ENCODE measurements at regions not wholly inside any gene's neighbourhood (a gene's known extent, or its start where the extent isn't known, plus 50 kb on each side); places are given as distances from the start of the nearest gene placed in this dataset.

- H3K23ac ChIP-seq (ENCODE audit: low read depth, low read length), result no peak overlapping the region
- no peaks in the 10 kb centered on the region for H3K79me1 ChIP-seq (ENCODE audit: low read depth in 1 of 2, low read length in 2 of 2)
- no peak overlapping the region for H2BK5ac ChIP-seq (ENCODE audit: low read depth, low read length, poor library complexity, severe bottlenecking)
- no peak overlapping the region for H3K18ac ChIP-seq (ENCODE audit: low read depth, low read length)
- H3K4ac ChIP-seq (ENCODE audit: low read depth, low read length), result no peak overlapping the region
- no peak overlapping the region for H2AK5ac ChIP-seq (ENCODE audit: low read depth, low read length)
- H2BK120ac ChIP-seq (ENCODE audit: low read depth, low read length), result no peak overlapping the region
- no peak overlapping the region for H2BK20ac ChIP-seq (ENCODE audit: low read depth, low read length)
- H4K8ac ChIP-seq (ENCODE audit: low read depth in 2 of 2, low read length in 2 of 2), result no peak overlapping the region
- 13% methylated on average over 3 of the region's 5 CpGs; no CpG with 5 or more reads in 1 of the 2 experiments for WGBS, 2 experiments (ENCODE audit: extremely low coverage in 2 of 2, insufficient read length in 1 of 2)
- BruUV-seq (replicated peaks), result no TSS peak
- no peaks in the 10 kb centered on the region for H4K20me1 ChIP-seq (ENCODE audit: insufficient read depth, low read length)
- no peak overlapping the region for H2BK15ac ChIP-seq (ENCODE audit: low read depth, low read length)
- H3K27me3 ChIP-seq (ENCODE audit: control insufficient read depth, insufficient read depth, low read length), result peaks cover 3% of the 10 kb centered on the region; the same call in 1 of the 2 replicates
- H4K91ac ChIP-seq (ENCODE audit: insufficient read depth, low read depth, low read length), result no peak overlapping the region
- DNase-seq (peak; percentile 26), ATAC-seq (ENCODE audit: low read depth) (no peak)
- H4K5ac ChIP-seq (ENCODE audit: low read depth, low read length), result no peak overlapping the region
- ChIA-PET POLR2A (ENCODE audit: unreplicated experiment) (no interaction called here), CTCF (no interaction called here)
- H3K14ac ChIP-seq (replicated peaks; ENCODE audit: low read depth, low read length), result no peak overlapping the region
- H3K4me1 ChIP-seq (ENCODE audit: control insufficient read depth, insufficient read depth, low read length), result no peaks in the 10 kb centered on the region
- no peaks in the 10 kb centered on the region for H3K9me3 ChIP-seq (ENCODE audit: control insufficient read depth, insufficient read depth, low read length)
- no peak overlapping the region for H3K56ac ChIP-seq (ENCODE audit: extremely low read depth, insufficient read depth, low read length)
- H3K36me3 ChIP-seq (ENCODE audit: control insufficient read depth, insufficient read depth, low read length), result no peaks in the 10 kb centered on the region
- no peak overlapping the region for H2AK9ac ChIP-seq (replicated peaks; ENCODE audit: low read depth, low read length, poor library complexity)
- dilution Hi-C loops (cut with HindIII; ENCODE audit: low sequenced_read_pairs, unreplicated experiment) (no loop called here), in situ Hi-C loops (cut with MboI; ENCODE audit: low sequenced_read_pairs) (no loop called here), intact Hi-C loops (cut with micrococcal nuclease) (loop anchor here (5.0 kb wide), 1 partner anchor 324 kb away; no protein-coding TSS in a partner anchor)
- no peak overlapping the region for H2AFZ ChIP-seq (replicated peaks; ENCODE audit: low read length, poor library complexity)
- H3K4me3 ChIP-seq (ENCODE audit: insufficient read depth, low read depth, low read length), result no peak overlapping the region
- no peaks in the 10 kb centered on the region for H3K9me1 ChIP-seq (ENCODE audit: insufficient read depth, low read length)
- TF ChIP-seq FOS (IDR thresholded peaks at IDR 0.05; ENCODE audit: low read depth, low read length) (no peak), NFE2L2 (IDR thresholded peaks at IDR 0.05; ENCODE audit: low read depth, low read length) (no peak)
- TF ChIP-seq, protein P1, sequence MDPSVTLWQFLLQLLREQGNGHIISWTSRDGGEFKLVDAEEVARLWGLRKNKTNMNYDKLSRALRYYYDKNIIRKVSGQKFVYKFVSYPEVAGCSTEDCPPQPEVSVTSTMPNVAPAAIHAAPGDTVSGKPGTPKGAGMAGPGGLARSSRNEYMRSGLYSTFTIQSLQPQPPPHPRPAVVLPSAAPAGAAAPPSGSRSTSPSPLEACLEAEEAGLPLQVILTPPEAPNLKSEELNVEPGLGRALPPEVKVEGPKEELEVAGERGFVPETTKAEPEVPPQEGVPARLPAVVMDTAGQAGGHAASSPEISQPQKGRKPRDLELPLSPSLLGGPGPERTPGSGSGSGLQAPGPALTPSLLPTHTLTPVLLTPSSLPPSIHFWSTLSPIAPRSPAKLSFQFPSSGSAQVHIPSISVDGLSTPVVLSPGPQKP (IDR thresholded peaks at IDR 0.05; ENCODE audit: borderline replicate concordance, low read depth, low read length), result no peak
- H3K27ac ChIP-seq (ENCODE audit: insufficient read depth, low read length), result no peak overlapping the region
- H3K4me2 ChIP-seq (ENCODE audit: low read depth, low read length), result no peak overlapping the region
- no peak overlapping the region for H3K9ac ChIP-seq (ENCODE audit: low read depth, low read length)
These were observed 66.0 kb upstream of the TAF1L start for GRCh38 chr9:32701321-32702022.

Measured in IMR-90 (cell line).